Muscle layer of duodenum (tissue), 2 donors: ENCODE measurements at regions not wholly inside any gene's neighbourhood (a gene's known extent, or its start where the extent isn't known, plus 50 kb on each side); places are given as distances from the start of the nearest gene placed in this dataset.

Experiments
- H3K27ac ChIP-seq: one replicate; pipeline ENCODE4 v1.7.0; 2013; ENCODE audit warnings: mild to moderate bottlenecking, low read length
- H3K27me3 ChIP-seq: one replicate; pipeline ENCODE4 v1.7.0; 2013; ENCODE audit warnings: low read depth, mild to moderate bottlenecking, control low read depth, low read length
- H3K36me3 ChIP-seq, 2 donors: one replicate each; pipeline ENCODE4 v1.7.0; 2013; ENCODE audit warnings: low read length in 2 of 2, control low read depth in 1 of 2, mild to moderate bottlenecking in 1 of 2; ENCODE audit not compliant: insufficient read depth in 2 of 2, control insufficient read depth in 1 of 2
- H3K4me1 ChIP-seq, 2 donors: one replicate each; pipeline ENCODE4 v1.7.0; 2013; ENCODE audit warnings: low read length in 2 of 2, mild to moderate bottlenecking in 2 of 2, control low read depth in 1 of 2, moderate library complexity in 1 of 2; ENCODE audit not compliant: insufficient read depth in 2 of 2, control insufficient read depth in 1 of 2
- H3K4me3 ChIP-seq, 2 donors: one replicate each; pipeline ENCODE4 v1.7.0; 2013; ENCODE audit warnings: low read length in 2 of 2, low read depth in 1 of 2, mild to moderate bottlenecking in 1 of 2
- H3K9me3 ChIP-seq, 2 donors: one replicate each; pipeline ENCODE4 v1.7.0; 2013; ENCODE audit warnings: low read length in 2 of 2, control low read depth in 1 of 2, mild to moderate bottlenecking in 1 of 2; ENCODE audit not compliant: control insufficient read depth in 1 of 2
- donor health status: healthy.

- Histone ChIP-seq H3K36me3 (no peaks in the 10 kb centered on the region), H3K9me3 (no peaks in the 10 kb centered on the region), H3K27me3 (no peaks in the 10 kb centered on the region), H3K27ac (no peak overlapping the region), H3K4me3 (no peak overlapping the region), H3K4me1 (no peaks in the 10 kb centered on the region)
These were observed 236.5 kb upstream of the GRIP1 start for GRCh38 chr12:66915306-66915904.

DNA sequence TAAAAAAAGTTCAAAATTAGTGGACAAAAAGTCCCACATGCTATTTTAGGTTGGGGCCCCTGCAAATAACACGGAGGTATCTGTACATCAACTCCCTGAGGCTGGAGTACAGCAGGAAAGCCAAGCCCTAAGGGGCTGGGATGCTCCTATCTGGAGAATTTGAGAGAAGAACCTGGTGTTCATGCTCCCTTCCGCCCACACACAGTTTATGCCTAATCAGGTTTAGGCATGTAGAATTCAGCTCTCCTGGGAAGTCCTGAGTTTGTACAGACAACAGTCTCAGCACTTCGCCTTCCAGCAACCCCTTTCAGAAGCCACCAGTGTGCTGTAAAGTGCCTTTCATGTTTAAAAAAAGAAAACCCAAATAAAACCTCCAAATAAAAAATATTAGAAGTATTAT lies 237.3 kb upstream of the GRIP1 start:
- no peaks in the 10 kb centered on the region for H3K27me3 ChIP-seq
- no peaks in the 10 kb centered on the region for H3K36me3 ChIP-seq
- H3K4me1 ChIP-seq: no peaks in the 10 kb centered on the region
- H3K27ac ChIP-seq: no peak overlapping the region
- H3K4me3 ChIP-seq: no peak overlapping the region
- H3K9me3 ChIP-seq: no peaks in the 10 kb centered on the region

DNA sequence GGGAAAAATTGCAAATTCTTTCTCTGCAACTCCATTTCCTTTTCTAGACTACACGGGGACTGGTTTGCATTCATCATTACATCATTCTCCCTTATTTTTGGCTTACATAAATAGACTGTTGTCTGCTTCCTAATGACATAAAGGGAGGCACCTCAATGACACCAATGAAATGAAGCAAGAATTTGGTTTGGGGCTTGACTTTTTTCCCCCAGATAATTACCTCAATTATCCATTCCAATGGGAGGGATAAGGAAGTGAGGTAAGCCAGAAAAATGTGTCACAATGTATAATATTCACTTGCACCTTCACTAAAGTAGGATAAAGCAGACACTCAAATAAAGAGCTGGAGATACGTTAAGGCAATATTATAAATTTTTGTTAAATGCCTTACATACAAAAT lies 240.6 kb upstream of the GRIP1 start:
- H3K27ac ChIP-seq: no peak overlapping the region
- H3K9me3 ChIP-seq: no peaks in the 10 kb centered on the region
- no peaks in the 10 kb centered on the region for H3K27me3 ChIP-seq
- no peaks in the 10 kb centered on the region for H3K36me3 ChIP-seq
- peaks cover 0 to 8% of the 10 kb centered on the region in 2 donors for H3K4me1 ChIP-seq
- H3K4me3 ChIP-seq: no peak overlapping the region

DNA sequence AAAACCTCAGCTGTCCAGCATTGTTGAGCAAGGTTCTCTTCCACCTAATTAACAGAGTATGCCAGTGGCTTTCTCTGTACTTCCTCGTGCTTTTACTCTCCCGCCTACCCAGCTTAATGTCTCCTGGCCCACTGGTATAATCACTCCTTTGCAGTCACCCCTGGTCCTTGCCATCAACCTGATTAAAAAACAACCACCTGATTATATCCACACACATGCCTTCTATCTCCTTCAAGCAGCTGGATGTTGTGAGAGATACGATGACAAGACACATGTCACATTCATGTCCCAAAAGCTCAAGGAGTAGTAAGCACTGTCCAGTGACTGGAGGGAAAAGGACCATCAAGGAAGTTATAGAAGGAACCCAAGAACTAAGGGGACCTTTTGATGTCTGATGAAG lies 241.3 kb upstream of the GRIP1 start:
- Histone ChIP-seq H3K27ac (no peak overlapping the region), H3K27me3 (no peaks in the 10 kb centered on the region), H3K4me3 (no peak overlapping the region), H3K36me3 (no peaks in the 10 kb centered on the region), H3K4me1 (peaks cover 0 to 8% of the 10 kb centered on the region in 2 donors), H3K9me3 (no peaks in the 10 kb centered on the region)

DNA sequence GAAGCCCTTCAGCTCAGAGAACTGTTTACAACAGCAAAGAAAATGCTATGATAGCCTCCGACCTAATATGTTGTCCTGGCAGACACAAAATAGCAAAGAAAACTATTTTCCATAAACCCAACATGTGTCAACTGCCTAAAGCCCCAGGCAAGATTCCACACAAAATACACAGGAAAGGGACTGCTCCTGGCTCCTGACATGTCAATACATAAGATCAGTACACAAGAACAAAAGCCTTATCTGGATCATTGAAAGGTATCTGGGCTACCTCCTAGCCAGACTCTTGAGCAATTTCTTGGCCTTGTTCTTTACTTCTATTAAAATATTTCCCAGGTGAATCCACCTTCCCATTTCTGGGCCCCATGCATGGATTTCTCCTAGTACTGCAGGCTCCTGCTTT lies 242.3 kb upstream of the GRIP1 start:
- no peaks in the 10 kb centered on the region for H3K9me3 ChIP-seq
- H3K27ac ChIP-seq: no peak overlapping the region
- peaks cover 0 to 8% of the 10 kb centered on the region in 2 donors for H3K4me1 ChIP-seq
- no peaks in the 10 kb centered on the region for H3K36me3 ChIP-seq
- H3K27me3 ChIP-seq: no peaks in the 10 kb centered on the region
- no peak overlapping the region for H3K4me3 ChIP-seq

- Histone ChIP-seq H3K27me3 (no peaks in the 10 kb centered on the region), H3K4me1 (peaks cover 0 to 12% of the 10 kb centered on the region in 2 donors), H3K36me3 (no peaks in the 10 kb centered on the region), H3K9me3 (no peaks in the 10 kb centered on the region), H3K27ac (no peak overlapping the region), H3K4me3 (no peak overlapping the region)
These were observed 246.2 kb upstream of the GRIP1 start for GRCh38 chr12:66925083-66925482.

- no peak overlapping the region for H3K4me3 ChIP-seq
- H3K27ac ChIP-seq: no peak overlapping the region
- peaks cover 0 to 4% of the 10 kb centered on the region in 2 donors for H3K4me1 ChIP-seq
- no peaks in the 10 kb centered on the region for H3K9me3 ChIP-seq
- no peaks in the 10 kb centered on the region for H3K36me3 ChIP-seq
- H3K27me3 ChIP-seq: no peaks in the 10 kb centered on the region
These were observed 250.2 kb upstream of the GRIP1 start for GRCh38 chr12:66929121-66929520.

DNA sequence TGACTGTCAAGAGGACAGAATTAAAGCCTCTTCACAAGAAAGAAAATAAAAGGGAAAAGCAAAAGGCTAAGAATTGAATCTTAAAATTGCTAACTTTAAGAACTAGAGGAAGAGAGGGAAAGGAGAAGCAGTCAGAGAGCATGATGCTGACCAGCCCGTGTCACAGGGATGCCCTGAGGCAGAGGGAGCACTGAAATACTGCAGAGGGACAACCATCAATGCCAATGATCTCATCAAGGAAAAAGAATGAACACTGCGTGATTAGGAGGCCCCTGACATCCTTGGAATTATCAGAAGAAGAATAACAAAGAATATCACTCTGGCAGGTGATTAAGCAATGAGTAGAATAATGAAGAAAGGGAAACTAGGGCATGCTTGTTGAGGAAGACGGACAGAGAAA lies 252.2 kb upstream of the GRIP1 start:
- no peaks in the 10 kb centered on the region for H3K9me3 ChIP-seq
- no peaks in the 10 kb centered on the region for H3K36me3 ChIP-seq
- no peak overlapping the region for H3K4me3 ChIP-seq
- no peak overlapping the region for H3K27ac ChIP-seq
- H3K27me3 ChIP-seq: no peaks in the 10 kb centered on the region
- peaks cover 0 to 4% of the 10 kb centered on the region in 2 donors for H3K4me1 ChIP-seq

- Histone ChIP-seq H3K9me3 (no peaks in the 10 kb centered on the region), H3K27ac (no peak overlapping the region), H3K4me3 (no peak overlapping the region), H3K4me1 (peaks cover 0 to under 1% of the 10 kb centered on the region in 2 donors), H3K36me3 (no peaks in the 10 kb centered on the region), H3K27me3 (no peaks in the 10 kb centered on the region)
These were observed 253.2 kb upstream of the GRIP1 start for GRCh38 chr12:66932126-66932525.

DNA sequence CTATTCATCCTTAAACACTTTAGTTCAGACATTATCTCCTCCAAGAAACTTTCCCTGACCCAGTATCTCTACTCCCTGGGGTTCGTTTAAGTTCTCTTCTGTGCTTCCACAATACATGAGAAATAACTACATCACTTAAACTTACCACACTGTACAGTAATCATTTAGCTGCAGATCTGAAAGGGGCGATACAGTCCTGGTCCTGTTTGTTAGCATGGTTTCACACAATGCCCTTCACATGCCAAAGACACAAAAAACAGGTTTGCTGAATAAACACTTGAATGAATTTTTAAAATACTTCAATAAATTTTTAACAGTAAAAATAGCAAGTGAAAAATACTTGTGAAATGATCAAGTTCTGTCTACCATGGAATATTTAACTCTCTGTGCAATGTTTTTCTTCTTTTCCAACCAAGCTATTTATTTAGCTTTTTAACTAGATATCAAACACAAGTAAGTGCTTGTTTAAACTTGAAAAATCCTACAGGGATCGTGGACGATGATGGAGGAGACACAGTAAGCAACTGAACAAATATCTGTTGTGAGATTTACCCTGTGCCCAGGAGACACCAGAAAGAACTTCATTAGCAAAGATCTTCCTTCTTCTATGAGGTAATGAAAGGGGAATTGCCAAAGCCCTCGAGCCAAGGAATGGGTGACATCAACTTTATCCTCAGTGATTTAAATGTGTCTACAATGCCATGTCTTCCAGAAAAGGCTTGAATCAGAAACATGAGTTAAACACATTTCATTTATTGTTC lies 255.6 kb upstream of the GRIP1 start:
- H3K27me3 ChIP-seq: no peaks in the 10 kb centered on the region
- no peaks in the 10 kb centered on the region for H3K9me3 ChIP-seq
- H3K4me1 ChIP-seq: no peaks in the 10 kb centered on the region
- H3K27ac ChIP-seq: no peak overlapping the region
- H3K36me3 ChIP-seq: no peaks in the 10 kb centered on the region
- no peak overlapping the region for H3K4me3 ChIP-seq

DNA sequence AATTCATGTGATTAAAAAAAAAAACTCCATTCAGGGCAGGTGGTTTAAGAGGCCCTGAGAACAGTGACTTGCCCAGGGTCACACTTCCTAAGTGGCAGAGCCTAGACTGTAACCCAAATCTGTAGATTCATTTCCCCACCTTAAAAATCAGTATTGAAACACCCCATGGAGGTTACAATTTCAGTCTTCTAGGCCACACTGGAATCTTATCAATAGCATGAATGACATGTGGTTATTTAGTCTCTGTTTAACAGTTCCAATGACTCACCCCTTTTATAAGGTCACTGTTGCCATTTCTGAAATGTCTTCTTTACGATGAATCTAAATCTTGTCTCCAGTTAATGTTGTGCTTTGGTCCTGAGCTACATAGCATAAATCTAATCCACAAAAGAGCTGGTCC lies 262.3 kb upstream of the GRIP1 start:
- no peaks in the 10 kb centered on the region for H3K4me1 ChIP-seq
- no peaks in the 10 kb centered on the region for H3K36me3 ChIP-seq
- H3K4me3 ChIP-seq: no peak overlapping the region
- H3K9me3 ChIP-seq: no peaks in the 10 kb centered on the region
- H3K27ac ChIP-seq: no peak overlapping the region
- H3K27me3 ChIP-seq: no peaks in the 10 kb centered on the region
